ENCODE measurements at regions not wholly inside any gene's neighbourhood (a gene's known extent, or its start where the extent isn't known, plus 50 kb on each side); places are given as distances from the start of the nearest gene placed in this dataset.
"Not testable (repeated sequence)": the region's sequence is repeated elsewhere in the genome, so short reads cannot be mapped to it uniquely, and the experiment has no call there.

- DNase-seq (ENCODE audit: low read depth), result no peak
Observed at GRCh38 chr2:155525199-155525598, 807.3 kb downstream of the NR4A2 start.

DNA sequence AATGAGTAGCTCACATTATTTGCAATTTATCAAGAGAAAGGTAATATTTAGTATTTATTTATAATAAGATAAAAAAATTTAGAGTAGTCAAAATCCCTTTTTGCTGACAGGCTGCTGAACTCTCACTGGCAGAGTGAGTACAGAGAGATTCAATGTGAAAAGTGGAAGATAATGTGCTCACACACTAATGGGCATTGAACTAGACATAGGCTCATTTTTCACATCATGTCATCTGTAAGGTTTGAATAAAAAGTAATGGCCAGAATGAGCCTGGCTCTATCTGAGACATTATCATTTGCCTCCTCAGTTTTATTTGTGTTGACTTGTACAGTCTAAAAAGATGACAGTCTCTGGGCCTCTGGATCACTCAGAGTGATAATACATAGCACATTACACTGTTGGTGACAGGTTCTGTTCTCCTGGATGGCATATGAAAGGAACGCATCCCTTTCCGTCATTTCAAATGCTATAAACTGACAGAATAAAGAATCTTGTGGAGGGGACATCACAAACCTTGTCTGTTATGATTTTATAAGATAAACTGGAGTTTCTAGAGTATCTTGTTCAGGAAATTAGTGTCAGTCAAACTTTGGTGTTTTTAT lies 812.9 kb downstream of the NR4A2 start:
- no peak for DNase-seq (ENCODE audit: low read depth)

DNA sequence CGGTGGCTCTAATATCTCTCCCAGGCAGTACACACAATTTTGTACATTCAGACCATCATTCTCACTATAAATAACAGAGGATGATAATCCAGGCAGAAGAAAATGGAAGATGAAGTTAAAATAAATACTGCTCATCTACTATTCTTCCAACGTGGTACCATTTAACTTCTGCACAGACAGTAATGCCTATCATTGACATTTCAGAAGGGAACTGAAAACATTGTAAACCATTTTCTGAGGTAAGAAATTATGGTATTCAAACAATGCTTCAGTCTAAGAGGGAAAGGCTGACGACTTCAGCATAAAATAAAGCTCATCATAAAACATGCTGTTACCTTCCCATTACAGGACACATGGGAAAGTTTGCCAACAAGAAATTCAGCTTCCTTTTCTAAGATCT lies 814.4 kb downstream of the NR4A2 start:
- no peak for DNase-seq (ENCODE audit: low read depth)

DNA sequence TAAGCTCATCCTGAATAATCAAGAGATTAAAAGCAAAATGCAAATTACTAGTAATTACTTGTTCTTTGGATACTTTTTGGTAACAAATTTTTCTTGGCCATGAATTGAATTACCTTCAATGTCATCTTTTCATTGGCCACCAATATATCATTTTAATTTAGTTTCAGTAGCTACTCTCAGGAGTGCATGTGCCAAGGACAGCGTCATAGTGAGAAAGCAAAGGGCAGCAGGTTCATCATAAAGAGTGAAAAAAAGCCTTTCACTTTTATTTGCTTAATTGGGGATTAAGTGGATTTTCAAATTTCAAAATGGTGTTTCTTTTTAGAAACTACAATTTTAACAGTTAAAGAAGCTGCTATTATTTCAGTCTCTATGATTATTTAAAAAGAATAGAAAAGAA lies 815.2 kb downstream of the NR4A2 start:
- no peak for DNase-seq (ENCODE audit: low read depth)

DNA sequence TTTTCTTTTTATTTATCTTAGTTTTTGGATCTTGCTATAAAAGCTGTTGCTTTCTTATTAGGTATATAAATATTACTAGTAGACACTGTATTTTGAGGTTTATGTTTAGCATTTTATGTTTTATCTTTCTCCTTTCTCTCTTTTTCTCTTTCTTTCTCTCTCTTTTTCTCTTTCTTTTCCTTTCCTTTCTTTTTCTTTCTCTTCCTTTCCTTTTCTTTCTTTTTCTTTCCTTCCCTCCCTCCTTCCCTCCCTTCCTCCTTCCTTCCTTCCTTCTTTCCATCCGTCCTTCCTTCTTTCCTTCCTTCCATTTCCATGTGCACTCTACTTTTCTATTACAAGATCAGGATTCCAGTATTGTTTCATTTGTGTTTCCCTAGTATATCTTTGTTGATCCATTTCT lies 814.8 kb downstream of the KCNJ3 start:
- DNase-seq (ENCODE audit: low read depth), result no peak

DNA sequence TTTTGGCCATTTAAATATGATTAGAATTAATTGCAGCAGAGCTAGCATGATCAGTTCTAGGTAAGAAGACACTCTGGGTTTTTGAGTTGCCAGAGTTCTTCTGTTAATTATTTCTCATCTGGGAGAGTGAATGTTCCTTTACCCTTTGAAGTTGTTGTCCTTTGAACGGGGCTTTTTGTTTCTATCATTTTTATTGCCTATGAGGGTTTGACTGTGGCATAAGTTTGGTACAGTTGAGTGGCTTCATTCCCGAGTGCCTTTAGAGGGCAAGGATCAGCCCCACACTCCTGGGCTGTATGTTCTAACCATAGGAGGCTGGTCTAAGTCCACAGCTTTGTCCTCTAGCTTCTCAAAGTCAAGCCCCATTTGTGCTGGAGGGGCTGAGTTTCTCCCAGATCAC lies 804.3 kb downstream of the KCNJ3 start:
- no peak for DNase-seq (ENCODE audit: low read depth)

DNA sequence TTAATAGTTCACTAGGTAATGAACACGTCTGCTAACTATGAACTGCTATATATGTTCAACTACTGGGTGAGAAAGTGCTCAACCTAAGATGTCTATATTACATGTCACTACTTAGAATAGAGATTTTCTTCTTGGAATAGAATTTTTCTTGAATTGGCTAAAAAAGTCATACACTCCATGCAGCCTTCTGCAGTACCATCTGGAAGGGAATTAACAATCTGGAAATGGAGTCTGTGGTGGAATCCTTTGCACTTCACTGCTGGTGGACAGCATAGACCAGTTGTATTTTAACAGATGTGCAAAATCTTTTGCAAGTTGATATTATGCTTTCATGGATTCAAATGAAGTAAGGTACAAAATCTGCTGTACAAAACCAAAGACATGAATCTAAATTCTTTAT lies 799.6 kb downstream of the KCNJ3 start:
- DNase-seq (ENCODE audit: low read depth), result no peak

DNA sequence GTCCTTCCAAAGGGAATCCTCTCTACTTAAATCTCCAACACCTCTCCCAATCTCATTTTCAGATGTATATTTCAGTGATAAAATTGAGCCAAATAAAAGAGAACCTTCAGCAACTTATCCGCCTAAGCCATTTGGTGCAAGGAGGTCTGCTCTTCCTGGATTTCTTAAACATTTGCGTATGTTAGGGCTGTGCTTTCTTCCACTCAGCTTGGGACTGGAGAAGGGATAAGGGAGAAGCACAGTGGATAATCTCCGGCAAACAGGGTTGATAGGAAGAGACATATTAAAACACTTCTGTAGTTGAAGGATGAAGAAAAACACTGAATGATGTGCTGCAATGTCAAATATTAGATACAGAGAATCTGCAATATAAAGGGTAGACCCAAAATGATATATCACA lies 796.2 kb downstream of the KCNJ3 start:
- no peak for DNase-seq (ENCODE audit: low read depth)

DNA sequence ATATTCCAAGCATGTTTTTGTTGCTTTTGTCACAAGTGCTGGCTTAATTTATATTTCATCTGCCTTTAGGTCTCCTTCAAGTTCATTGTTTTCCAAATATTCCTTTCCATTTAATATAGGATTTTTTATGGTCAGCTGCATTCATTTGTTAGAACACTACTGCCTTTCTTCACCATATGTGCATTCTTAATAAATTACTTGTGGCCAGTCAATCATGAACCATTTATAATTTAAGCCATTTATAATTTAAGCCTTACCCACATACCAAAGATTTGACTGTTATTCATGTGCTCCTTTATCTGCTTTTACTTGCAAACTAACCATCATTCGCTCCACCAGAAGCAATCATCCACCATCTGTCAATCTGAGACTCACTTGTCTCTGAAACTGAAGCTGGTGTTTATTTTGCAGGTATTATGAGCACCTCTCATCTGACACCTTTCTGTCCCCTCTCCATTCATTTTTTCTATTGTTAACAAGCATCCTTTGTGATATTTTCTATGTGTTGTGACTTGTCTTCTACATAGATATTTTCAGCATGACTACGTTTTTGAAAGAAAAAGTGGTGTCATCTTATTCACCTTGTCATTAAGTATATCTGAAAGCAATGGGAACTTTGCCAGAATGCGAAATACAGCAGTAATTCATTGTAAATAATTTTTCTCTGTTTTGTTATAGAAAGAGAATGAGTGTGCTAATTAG lies 786.8 kb downstream of the KCNJ3 start:
- DNase-seq (ENCODE audit: low read depth), result no peak

DNA sequence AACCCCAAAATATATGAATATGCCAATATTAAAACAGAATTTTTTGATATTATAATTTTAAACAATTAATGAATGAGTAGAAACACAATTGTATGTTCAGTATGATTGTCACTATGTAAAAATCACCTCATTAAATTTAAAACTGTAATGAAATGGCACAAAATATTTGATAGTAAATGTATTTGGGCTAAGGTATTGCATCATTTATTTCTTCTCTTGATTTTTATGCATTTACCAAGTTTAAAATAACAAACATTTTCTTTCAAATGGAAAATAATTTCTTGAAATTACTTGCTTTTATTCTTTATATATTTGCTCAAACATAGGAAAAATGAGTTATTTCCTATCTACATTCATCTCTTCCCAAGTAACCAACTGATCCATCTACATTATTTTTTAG lies 782.6 kb downstream of the KCNJ3 start:
- DNase-seq (ENCODE audit: low read depth), result no peak

DNA sequence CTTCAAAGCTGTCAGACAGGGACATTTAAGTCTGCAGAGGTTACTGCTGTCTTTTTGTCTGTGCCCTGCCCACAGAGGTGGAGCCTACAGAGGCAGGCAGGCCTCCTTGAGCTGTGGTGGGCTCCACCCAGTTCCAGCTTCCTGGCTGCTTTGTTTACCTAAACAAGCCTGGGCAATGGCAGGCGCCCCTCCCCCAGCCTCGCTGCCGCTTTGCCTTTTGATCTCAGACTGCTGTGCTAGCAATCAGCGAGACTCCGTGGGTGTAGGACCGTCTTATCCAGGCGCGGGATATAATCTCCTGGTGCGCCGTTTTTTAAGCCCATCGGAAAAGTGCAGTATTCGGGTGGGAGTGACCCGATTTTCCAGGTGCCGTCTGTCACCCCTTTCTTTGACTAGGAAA lies 773.5 kb downstream of the KCNJ3 start:
- DNase-seq (ENCODE audit: low read depth), result not testable (repeated sequence)

DNA sequence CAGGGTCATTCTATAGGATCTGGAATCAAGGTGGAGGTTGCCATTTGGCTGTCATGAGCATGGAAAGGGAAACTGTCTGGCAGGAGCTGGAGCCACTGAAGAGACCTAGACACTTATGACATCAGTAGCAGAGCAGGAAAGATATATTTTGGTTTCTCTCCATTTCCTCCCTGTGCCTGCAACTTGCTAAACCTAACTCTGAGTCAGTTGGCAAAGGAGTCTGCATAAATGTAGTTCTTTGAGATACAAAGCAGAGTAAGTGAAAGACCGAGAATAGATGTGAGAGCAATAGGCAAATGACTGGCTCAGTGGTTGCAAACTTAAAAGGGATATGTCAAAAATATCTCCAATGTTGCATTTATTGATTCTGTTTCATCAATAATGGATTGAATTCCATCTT lies 757.7 kb downstream of the KCNJ3 start:
- DNase-seq (ENCODE audit: low read depth), result no peak

DNA sequence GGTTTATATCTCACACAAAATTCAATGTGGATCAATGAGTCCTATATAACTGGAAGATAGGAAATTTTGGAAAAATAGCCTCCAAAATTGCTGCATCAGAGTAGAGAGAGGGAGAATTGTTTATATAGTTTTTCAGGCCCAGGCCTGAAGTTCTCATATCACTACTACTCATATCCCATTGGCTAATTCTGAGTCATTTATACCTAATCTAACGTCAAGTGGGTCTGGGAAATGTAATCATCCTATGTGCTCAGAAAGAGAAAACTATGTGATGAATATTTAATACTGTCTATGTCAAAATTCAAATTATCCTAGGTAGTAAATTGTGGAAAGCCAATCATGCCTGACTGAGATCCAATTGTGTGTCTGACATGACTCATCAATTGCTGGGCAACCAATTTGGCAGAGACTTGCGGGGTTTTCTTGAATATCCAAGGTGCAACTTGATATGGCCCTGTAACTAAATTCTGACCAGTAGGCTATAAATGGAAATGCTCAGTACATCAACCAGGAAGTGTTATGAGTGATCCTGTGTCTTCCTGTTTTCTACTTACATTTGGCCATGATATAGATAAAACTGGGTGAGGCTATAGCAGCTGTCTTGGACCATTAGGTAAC lies 744.4 kb downstream of the KCNJ3 start:
- DNase-seq (ENCODE audit: low read depth), result no peak

DNA sequence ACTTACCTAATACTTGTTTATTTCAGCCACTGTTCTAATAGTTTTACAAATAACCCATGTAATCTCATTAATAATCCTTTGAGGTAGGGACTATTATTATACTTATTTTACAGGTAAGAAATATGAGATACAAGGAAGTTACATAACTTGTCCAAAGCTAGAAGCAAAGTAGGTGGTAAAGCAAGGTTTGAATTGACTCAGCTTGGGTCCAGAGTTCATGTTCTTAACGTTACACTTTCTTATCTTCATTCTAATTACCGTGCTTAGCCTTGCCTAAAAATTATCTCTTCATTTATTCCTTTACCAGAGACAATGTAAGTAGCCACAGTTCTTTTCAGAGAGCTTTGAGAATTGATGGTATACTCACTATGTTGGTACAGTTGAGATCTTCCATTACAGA lies 743.6 kb downstream of the KCNJ3 start:
- no peak for DNase-seq (ENCODE audit: low read depth)

- DNase-seq (ENCODE audit: low read depth), result no peak
Observed at GRCh38 chr2:155431004-155431507, 732.6 kb downstream of the KCNJ3 start.

DNA sequence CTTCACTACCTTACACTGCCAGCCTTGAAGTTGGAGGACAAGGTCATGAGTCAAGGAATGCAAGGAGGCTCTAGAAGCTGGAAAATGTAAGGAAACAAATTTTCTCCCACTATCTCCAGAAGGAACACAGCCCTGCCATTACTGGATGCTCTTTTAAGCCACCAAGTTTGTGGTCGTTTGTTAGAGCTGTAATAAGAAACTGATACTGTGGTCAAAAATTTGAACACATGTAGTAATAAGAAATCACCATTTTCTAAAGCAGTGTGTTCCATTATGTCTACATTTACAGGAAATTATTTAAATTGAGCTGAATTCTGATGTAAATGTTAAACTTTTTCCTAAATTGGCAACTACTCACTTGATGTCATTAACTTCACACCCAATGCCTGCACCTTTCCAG lies 729.0 kb downstream of the KCNJ3 start:
- no peak for DNase-seq (ENCODE audit: low read depth)

GRCh38 chr2:155424518-155424917 lies 726.0 kb downstream of the KCNJ3 start:
- no peak for DNase-seq (ENCODE audit: low read depth)

GRCh38 chr2:155418753-155419152 lies 720.3 kb downstream of the KCNJ3 start:
- DNase-seq (ENCODE audit: low read depth), result no peak

GRCh38 chr2:155412598-155412997 lies 714.1 kb downstream of the KCNJ3 start:
- DNase-seq (ENCODE audit: low read depth), result no peak

DNA sequence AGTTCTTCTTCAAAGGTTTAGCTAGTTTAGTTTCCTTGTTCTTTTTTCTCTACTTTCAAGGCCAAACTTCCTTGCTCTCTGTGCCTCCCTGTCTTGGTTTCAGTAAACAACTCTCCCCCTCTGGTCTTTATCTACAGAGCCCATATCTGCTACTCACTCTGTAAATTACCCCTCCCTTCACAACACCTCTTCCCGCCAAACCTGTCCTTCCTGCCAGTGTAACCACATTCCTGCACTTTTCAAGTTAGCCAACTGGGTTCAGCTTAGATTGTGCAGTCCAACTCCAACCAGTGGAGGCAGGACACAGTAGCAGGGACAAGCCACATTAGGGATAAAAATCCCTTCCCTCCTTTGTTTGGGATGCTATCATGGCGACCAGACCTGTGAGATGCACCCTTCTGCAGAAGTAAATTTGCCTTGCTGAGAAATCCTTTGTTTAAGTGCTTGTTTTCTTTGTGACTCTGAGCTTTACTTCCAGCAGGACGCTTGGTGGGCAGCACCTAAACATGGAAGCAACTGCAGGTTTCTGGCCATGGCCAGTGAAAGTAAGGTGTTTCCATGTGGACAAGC lies 706.0 kb downstream of the KCNJ3 start:
- DNase-seq (ENCODE audit: low read depth), result no peak

DNA sequence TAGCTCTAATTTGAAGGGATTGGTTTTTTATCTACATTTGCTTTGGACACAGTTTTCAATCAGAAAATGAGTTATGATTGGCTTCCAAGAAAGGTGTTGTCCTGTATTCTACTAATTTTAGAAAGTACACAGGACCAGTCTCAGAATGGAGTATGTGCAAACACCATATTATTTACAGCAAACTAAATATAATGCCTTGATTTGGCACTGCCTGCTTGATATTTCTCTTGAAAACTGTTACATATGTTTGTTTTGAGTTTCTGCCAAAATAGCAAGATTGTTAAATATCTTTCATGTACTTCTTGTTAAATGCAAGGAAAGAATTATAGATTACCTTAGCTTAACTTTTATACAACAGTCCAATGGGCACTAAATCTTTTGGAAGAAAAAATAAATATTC lies 694.9 kb downstream of the KCNJ3 start:
- DNase-seq (ENCODE audit: low read depth), result no peak

- no peak for DNase-seq (ENCODE audit: low read depth)
Observed at GRCh38 chr2:155391613-155392130, 693.2 kb downstream of the KCNJ3 start.

DNA sequence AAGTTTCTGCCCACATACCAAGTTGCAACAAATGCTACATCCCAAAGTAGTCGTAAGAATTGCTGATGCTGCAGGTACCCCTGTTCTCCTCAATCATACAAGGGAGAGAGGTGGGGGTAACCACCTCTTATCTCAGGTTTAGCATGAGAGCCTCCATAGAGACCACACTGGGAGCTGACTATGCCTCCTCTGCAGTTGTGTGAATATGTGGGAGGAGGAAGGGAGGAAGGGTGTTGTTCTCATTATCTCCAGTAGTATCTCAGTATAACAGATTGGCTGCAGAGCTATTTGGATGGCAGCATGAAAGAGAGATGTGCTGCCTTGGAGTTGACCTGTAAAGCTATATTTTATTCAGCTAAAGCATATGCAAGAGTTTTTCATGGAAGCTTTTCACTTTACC lies 690.7 kb downstream of the KCNJ3 start:
- no peak for DNase-seq (ENCODE audit: low read depth)
